Left lobe of liver (tissue), 2 donors: ENCODE measurements at regions not wholly inside any gene's neighbourhood (a gene's known extent, or its start where the extent isn't known, plus 50 kb on each side); places are given as distances from the start of the nearest gene placed in this dataset.

Experiments
- ATAC-seq: fragments of 200-7000 bp; cut with Tn5 transposase; one replicate; pipeline ENCODE4 v1.9.1; 2020; ENCODE audit warnings: mild to moderate bottlenecking, moderate library complexity
- DNase-seq: peaks from one replicate; pipeline ENCODE4 v3.0.0-alpha.2; 2020; ENCODE audit warnings: low spot score
- donor health status: DM: no; HTN: no; CAD: no; lungs with moderate emphysema.
- donor health status: DM: no; HTN: yes; CAD: no.

DNA sequence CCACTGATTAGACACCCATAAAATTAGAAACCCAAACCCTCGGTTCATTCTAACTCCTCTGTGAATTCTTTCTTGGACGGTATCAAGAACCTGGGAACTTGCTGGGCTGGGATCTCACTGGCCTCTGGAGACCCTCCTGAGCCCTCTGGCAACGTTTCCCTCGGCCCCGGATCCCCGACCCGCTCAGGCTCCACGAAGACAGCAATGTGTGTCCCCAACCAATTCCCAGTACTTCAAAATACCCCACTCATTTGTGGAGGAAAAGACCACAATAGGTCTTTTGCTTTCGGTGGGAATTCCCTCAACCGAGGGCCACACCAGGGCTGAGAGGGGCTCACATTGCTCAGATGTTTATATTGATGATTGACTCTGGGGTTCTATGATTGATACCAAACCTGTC, 117.9 kb upstream of the PRR20G start:
- DNase-seq (no peak), ATAC-seq (no peak)

DNA sequence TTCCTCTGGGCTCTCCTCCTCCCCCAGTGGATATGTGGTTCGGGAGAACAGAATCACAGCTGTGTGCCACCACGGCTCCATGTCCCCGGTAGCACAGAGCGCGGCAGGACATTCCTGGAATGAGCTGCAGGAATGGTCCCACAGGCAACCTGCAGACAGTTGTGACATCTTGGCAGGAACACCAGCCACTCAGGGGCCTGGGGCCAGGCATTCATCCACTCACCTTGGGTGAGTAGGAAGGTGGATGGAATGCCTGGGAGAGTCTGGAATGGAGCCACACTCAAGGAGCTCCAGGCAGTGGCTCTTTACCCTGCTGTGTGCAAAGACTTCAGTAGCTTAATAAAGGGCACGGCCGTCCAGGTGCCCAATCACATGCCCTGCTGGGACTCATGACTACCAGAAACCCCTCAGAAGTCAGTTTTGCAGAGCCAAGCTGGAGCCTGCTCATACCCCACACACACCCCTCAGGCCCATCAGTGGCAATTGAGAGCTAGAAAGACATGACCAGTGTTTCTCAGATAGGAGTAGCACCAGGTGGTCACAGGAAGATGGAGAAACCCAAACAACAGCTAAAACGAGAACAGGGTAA, 117.3 kb upstream of the PRR20G start:
- ATAC-seq: no peak
- no peak for DNase-seq

DNA sequence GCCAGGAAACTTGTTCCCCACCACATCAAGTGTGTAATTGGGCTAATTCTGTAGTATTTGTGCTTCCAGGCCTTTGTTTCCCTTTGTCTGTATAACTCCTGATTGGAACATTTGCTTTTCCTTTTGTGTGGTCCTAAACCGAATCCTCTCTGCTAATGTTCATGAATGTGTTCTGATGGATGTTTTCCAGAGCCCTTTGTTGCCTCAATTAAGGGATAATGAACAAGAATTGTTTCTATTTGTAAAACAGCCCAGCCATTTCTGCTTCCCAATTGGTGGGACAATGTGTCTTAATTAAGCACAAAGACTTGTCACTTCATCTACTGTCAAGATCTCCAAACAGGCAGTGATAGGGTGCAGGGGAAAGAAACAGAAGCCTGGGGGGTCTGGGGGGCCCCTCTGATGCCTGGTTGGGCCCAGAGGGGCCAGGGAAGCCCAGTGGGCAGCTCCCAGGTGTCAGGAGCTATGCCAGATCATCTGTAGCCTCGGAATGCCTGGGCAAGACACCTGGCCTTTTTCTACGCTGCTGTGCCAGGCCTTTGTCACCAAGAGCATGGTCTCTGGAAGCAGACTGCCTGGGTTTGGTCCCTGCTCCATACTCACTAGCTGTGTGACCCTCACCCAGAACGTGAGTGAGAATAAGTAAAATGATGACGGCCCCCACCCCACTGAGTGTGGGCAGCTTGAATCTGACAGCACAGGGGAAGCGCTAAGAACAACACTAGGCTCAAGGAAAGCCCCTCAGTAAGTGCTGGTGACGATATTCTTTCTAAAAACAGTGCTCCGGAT, 116.6 kb upstream of the PRR20G start:
- no peak for DNase-seq
- no peak for ATAC-seq

DNA sequence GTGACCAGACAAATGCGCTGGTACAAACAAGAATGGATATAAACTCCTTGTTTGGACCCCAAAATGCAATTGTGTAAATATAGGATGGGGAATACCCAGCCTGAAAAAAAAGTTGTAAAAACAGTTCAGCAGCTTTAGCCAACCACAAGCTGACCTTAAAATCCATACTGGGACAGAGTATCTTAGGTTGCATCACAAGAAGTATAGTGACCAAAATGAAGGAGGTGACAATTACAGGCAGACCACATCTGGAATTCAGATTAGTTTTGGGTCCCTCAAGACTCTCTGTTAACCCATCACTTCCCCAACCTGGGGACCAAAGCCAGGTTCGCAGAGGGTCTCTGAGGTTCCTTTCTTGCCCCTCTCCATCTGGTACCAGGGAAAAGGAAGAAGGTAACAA, 115.9 kb upstream of the PRR20G start:
- ATAC-seq (no peak), DNase-seq (no peak)

DNA sequence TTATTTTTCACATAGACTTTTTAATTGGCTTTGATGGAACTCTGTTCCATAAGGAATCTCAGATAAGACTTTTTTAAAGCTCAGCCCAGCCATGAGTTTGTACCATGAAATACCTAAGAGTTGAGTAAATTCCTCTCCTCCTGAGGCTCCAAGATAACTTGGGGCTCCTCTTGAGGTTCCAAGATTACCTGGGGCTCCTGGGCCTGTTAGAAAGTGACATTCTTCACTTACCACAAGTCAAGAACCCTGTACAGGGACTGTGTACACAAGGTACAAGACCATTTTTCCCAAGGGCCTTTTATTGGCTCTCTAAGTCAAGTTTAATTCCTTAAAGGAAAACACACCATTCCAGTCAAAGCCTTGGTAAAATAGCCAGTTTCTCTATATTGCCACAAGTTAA, 111.3 kb upstream of the PRR20G start:
- ATAC-seq (no peak), DNase-seq (no peak)

DNA sequence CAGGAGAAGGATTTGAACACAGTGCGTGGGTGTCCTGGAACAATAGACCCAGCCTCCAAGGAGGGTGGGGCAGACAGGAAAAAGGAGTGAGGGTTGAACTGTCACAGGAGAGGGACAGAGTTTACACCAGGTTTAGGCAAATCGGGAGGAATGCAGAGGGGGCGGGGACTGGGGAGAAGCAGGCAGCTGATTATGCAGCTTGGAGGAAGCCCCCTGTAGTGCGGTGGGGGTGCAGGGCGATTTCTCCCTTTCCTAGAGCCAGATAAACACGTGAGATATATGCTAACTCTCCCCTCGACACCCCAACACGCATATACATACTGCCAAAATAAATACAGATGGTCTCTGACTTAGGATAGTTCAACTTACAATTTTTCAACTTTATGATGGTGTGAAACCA, 108.6 kb upstream of the PRR20G start:
- DNase-seq: no peak
- ATAC-seq: no peak

DNA sequence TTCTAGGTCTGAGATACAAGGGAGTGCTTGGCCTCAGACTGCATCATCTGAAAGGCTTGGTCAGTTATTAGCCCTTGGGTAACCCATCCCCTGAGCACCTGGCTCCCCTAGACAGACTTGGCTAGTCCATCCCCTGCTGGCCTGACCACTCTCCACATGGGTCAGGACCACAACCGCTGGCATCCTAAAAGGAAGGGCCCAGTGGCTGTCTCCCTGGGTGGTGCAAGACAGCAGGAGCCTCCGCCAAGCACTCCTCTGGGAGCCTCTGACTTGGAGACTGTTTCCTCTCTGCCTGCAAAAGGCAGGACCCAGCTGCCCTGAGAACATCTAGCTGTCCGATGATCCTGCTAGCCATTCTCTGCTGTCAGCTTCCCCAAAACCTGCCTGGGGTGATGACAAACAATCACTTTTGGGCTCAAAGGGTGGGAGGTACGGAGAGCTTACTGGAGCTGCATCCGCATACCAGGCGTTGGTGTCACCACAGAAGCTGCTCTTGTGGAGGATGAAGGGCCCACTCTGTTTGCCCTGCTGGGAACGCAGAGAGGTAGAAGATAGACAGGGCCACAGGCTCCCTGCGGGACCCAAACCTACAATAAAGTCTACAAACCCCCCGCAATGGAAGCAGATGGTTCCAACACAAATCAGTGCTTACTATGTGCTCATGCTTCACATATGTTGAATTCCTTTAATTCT, 108.0 kb upstream of the PRR20G start:
- ATAC-seq (no peak), DNase-seq (no peak)

DNA sequence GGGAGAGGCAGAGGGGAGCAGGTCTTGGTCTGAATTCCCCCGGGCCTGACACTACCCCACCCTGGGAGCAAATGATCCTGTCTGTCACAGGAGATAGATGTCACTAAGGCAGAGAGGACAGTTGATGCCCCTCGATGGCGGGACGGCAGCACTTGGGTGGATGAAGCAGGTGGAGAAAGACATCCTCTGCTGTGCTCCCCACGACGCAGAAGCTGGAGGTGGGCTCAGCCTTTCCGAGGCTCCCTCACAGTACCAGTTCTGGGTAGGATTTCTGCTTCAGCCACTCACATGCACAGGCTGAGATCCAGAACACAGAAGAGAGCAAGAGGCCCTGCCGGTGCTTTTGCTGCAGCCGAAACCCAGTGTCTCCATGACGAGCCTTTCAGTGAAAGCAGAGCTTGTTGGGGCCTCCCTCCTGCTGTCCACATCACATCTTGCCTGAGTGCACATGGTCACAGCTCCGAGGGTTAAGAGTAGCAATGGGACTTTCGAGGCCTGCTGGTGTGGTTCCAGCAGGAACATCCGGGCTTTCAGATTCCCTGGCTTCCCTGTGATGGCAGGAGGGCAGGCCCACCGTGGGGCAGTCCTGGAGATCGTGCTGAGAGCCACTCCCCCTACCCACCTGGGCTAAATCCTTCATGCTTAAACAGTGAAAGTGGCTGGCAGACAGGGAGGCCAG, 107.3 kb upstream of the PRR20G start:
- ATAC-seq (no peak), DNase-seq (no peak)

DNA sequence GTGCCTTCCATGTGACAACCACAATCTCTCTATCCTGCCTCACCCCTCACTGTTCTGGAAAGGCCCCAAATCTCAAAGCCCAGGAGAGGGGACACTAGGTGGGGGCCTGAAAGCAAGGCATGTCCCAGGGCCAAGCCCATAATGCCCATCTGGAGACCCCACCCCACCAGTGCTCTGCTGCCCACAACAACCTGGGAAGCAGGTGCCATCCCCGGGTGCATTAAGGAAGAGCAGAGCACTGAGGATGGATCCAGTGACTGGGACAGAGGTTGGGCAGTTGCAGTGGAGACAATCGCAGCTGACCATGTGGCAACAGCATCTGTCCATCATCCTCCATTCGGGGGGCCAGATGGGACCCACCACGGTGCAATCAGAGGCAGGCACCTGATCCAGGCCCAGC, 106.2 kb upstream of the PRR20G start:
- DNase-seq (no peak), ATAC-seq (no peak)

DNA sequence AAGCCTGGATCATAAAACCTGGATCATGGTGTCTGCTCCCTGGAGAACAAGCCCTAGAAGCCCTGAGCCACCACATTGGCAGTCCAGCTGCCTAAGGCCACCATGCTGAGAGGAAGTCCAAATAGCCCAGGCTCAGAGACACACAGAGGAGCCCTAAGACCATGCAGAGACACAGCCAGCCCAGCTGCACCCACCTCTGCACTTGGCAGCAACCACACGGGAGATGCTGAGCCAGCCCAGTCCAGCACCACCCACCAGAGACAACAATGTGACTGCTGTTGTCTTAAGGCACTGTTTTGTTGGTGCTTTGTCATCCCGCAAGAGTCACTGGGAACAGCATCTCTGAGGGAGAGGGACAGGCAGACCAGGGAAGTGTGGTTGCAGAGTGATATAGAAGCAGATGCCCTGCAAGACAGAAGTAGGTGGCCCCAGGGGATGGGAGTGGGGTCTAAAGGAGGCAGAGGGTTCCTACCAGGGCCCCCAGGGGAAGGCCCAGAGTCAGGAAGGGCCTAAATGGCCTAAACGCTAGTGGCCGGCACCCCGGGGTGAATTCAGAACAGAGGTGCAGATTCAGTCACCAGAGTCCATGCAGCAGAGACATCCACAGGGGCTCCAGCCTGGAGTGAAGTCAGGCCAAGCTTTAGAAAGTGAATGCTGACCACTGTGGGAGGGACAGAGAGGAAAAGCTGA, 105.4 kb upstream of the PRR20G start:
- no peak for ATAC-seq
- DNase-seq: no peak

DNA sequence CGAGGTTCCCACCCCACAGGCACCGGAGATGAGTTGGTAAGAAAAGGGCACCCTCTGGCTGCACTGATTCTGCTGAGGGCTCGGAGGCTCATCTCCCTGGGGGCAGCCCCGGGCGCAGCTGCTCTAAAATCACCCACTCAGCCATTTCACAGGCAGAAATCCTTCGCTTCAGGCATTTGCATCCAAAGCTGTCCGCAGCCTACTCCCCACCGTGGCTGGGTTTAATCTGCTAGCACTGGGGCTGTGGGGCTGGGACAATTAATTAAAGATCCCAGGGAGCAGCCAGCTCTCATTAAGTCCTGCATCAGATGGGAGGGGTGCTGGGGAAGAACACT, 104.3 kb upstream of the PRR20G start:
- no peak for DNase-seq

DNA sequence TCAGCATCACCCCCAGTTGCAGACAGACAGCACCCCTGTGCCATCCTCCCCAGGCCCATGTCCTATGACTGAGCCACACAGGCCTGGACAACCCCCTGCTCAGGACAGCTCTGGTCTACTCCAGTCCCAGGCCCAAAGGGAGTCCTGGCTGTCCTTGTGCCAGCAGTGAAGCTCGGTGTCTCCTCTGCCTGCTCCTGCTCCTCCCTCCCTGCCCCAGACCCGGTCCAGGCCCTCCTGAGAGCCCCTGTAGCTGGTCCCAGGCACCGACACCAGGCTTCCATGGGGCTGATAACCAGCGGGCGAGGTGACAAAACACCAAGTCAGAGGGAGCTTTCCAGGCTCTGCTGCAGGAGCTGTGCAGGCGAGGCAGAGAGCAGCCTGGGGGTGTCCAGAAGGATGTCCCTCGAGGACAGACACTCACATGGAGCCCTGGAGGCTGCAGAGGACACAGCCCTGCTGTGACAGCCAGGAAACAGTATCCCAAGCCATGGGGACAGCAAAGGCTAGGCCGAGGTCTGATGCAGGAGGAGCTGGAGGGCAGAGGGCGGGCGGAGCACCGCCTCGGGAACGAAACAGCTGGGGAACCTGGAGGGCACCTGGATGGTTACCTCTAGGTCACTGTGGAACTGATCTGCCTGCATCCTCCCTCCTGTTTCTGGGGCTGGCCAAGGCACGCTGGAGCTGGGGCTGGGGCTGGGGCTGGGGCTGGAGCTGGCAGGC, 103.8 kb upstream of the PRR20G start:
- no peak for DNase-seq
- ATAC-seq: no peak

More for the DNA sequence above, 104.3 kb upstream of the PRR20G start:
- ATAC-seq: no peak

DNA sequence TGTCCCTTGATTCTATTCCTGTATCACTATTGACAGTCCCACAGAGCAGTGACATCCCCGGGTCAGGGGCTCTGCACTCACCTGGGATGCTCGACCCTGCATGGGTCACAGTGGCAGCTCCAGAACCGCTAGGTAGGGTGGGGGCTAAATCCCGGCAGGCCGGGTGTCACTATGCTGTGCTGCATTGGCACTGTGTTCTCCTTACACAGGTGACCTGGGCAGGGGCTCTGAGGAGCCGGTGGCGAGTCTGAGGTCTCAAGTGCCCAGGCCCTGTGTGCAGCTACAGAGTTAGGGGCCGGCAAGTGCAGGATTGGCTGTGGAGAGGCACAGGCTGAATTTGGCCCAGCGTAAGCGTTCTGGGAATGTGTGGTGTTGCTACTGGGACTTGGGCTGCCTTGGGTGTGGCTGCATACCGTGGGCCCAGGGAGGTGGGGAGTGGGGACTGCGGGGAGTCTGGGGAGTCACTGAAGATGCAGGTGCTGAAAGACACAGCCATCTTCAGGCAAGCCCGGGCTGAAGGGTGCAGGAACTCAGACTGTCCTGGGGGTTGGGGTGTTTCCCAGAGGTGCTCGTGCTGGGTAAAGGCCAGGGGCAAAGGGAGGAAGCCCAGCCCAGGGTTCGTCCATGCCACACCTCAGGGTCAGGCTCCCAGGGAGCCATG, 102.6 kb upstream of the PRR20G start:
- ATAC-seq (no peak), DNase-seq (no peak)

DNA sequence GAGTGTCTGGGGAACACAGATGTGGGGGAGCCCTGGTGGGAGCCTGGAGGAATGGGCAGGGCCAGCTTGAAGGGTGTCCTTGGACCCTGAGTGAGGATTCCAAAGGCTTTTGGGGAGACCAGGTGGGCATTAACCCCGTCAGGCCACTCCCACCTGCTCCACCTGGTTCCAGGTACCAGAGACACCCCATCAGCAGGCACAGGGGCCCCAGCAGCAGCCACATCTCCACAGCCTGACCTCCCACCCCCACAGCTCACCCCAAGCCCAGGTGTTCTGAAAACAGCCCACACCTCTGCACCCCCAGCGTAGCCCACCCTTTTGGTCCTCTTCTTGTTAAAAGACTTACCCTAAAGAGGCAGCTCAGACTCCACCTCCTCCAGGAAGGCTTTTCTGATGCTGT, 102.1 kb upstream of the PRR20G start:
- DNase-seq (no peak), ATAC-seq (no peak)

DNA sequence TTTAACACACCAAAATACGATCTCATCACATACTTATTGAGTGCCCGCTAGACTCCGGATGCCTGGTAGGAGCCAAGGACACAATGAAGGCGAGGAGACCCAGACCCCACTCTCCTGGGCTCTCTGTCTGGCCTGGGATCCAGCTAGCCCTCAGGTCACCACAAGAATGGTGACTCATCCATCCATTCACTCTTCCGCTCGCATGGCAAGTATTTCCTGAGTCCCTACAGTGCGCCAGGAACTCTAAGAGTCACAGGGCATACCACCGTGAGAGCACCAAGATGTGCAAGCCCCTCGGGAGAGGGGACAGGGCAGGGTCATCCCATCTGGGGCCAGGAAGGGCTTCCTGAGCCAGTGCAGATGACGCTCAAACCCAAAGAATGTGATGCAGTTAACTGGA, 101.6 kb upstream of the PRR20G start:
- DNase-seq (no peak), ATAC-seq (no peak)

DNA sequence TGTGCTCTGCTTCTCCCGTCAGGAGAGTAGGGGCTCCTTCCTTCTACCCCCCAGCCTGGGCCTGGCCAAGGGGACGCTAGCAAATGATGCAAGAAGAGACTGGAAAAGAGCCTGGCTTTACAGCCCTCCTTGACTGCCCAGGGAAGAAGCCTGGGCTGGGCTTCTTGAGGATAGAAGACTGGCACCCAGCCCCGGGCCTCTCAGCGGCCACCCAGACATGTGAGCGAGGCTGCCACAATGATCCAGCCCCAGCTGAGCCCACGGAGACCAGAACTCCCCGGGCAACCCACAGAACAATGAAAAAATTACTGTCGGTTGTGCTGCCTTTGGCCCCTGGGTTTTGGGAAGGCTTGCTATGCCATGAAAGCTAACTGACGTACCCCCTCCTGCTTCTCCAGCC, 100.6 kb upstream of the PRR20G start:
- DNase-seq (no peak), ATAC-seq (no peak)

DNA sequence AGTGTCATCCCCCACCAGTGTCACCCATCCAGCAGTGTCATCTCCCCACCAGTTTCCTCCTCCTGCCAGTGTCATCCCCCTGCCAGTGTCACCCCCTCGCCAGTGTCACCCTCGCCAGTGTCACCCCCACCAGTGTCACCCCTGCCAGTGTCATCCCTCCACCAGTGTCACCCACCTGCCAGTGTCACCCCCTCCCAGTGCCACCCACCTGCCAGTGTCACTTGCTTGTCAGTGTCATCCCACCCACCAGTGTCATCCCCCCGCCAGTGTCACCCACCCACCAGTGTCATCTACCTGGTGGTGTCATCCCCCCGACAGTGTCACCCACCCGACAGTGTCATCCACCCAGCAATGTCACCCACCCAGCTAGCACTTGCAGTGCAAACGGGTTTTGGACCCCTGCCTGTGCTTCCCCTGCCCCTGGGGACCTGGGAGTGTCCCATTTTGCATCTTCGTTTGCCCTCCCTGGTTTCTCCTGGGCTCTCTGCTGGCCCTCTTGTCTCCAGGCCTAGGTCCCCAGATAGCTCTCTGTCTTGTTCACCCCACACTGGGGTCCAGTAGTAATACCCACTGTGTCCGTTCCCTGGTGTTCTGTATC, 99.8 kb upstream of the PRR20G start:
- ATAC-seq (no peak), DNase-seq (no peak)

DNA sequence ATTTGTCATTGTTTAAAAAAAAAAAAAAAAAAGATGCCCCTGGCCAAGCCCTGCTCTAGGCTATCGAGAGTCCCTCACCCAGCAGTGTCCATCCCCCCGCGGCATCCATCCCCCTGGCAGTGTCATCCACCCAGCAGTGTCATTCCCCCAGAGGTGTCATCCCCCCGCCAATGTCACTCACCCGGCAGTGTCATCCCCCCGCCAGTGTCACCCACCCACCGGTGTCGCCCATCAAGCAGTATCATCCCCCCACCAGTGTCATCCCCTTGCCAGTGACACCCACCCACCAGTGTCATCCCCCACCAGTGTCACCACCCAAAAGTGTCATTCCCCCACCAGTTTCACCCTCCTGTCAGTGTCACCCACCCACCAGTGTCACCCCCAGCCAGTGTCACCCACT, 99.3 kb upstream of the PRR20G start:
- no peak for ATAC-seq
- no peak for DNase-seq

DNA sequence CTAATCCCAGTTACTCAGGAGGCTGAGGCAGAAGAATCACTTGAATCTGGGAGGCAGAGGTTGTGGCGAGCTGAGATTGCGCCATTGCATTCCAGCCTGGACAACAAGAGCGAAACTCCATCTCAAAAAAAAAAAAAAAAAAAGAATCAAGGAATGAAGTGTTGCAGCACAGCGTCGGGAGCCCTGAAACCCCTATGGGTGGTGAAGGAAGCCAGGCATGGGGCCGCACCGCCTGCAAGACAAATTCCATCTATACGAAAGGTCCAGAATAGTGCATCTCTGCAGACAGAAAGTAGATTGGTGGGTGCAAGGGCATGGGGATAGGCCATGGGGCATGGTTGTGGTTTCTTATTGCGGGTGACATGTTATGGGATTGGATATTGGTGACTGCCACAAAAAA, 98.6 kb upstream of the PRR20G start:
- no peak for ATAC-seq
- DNase-seq: no peak

DNA sequence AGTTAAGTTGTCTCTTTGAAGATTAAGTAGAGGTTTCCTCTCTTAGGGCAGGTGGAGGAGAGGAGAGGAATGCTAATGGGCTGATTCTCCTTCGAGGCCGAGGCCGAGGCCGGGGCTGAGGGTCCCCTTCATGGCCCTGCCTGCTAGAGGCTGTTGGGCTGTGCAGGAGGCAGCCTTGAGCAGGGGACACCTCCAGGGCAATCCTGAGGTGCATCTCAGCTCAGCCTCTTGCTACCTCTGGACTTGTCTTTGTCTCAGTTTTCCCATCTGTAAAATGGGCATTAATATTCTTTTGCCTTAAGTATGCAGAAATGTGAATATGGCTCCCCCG, 97.7 kb upstream of the PRR20G start:
- ATAC-seq (no peak), DNase-seq (no peak)
